Keratinocyte (primary cell): ENCODE measurements at regions not wholly inside any gene's neighbourhood (a gene's known extent, or its start where the extent isn't known, plus 50 kb on each side); places are given as distances from the start of the nearest gene placed in this dataset.

Experiments used
- DNase-seq: peaks from one replicate; pipeline ENCODE4 v3.0.0-alpha.2; 2011; ENCODE audit warnings: low read depth, missing footprints, low spot score
- FAIRE-seq: peaks from 2 replicates; lab custom pipeline; 2011; peaks lifted over from hg19 to GRCh38; lab: Jason Lieb, UNC
- H2AFZ ChIP-seq: 2 replicates; pipeline ENCODE4 v1.6.0; 2012; ENCODE audit warnings: low read length, control low read depth, inconsistent platforms; ENCODE audit not compliant: control insufficient read depth
- H3K27ac ChIP-seq: 2 replicates; pipeline ENCODE4 v1.5.1; 2011; ENCODE audit warnings: low read length; ENCODE audit not compliant: control insufficient read depth, insufficient read depth
- H3K27me3 ChIP-seq: 3 replicates; pipeline ENCODE4 v1.6.0; 2011; ENCODE audit warnings: low read length; ENCODE audit not compliant: control insufficient read depth, insufficient read depth; ENCODE audit errors: extremely low read depth
- H3K36me3 ChIP-seq, 2 experiments: 2 replicates in 1 of 2; 3 replicates in 1 of 2; pipeline ENCODE4 v1.5.1; 2011; ENCODE audit warnings: low read length in 2 of 2, mild to moderate bottlenecking in 1 of 2; ENCODE audit not compliant: control insufficient read depth in 2 of 2, insufficient read depth in 2 of 2; ENCODE audit errors: extremely low read depth in 1 of 2
- H3K4me1 ChIP-seq: 3 replicates; pipeline ENCODE4 v1.5.1; 2011; ENCODE audit warnings: low read length; ENCODE audit not compliant: control insufficient read depth, insufficient read depth; ENCODE audit errors: extremely low read depth
- H3K4me2 ChIP-seq: 3 replicates; pipeline ENCODE4 v1.6.0; 2011; ENCODE audit warnings: low read depth, low read length; ENCODE audit not compliant: control insufficient read depth, insufficient read depth; ENCODE audit errors: extremely low read depth
- H3K4me3 ChIP-seq, 3 experiments: fragments of 200-600 bp in 1 of 3; sonication (generic) in 1 of 3; 2 replicates in 2 of 3; 3 replicates in 1 of 3; pipeline ENCODE4 v1.5.1; 2011 to 2016; ENCODE audit warnings: low read length in 3 of 3, mild to moderate bottlenecking in 3 of 3, control low read depth in 2 of 3, inconsistent platforms in 1 of 3, low read depth in 1 of 3, mixed read lengths in 1 of 3, mixed run types in 1 of 3, moderate library complexity in 1 of 3; ENCODE audit not compliant: control insufficient read depth in 2 of 3, insufficient read depth in 2 of 3; ENCODE audit errors: extremely low read depth in 1 of 3
- H3K79me2 ChIP-seq: 2 replicates; pipeline ENCODE4 v1.6.0; 2012; ENCODE audit warnings: low read length; ENCODE audit not compliant: control insufficient read depth, insufficient read depth
- H3K9ac ChIP-seq: 3 replicates; pipeline ENCODE4 v1.6.0; 2011; ENCODE audit warnings: low read length; ENCODE audit not compliant: control insufficient read depth, insufficient read depth; ENCODE audit errors: extremely low read depth
- H3K9me1 ChIP-seq: 3 replicates; pipeline ENCODE4 v1.6.0; 2011; ENCODE audit warnings: low read length; ENCODE audit not compliant: control insufficient read depth, insufficient read depth; ENCODE audit errors: extremely low read depth
- H3K9me3 ChIP-seq: 2 replicates; pipeline ENCODE4 v1.5.1; 2012; ENCODE audit warnings: low read depth, low read length; ENCODE audit not compliant: control insufficient read depth
- H4K20me1 ChIP-seq: 3 replicates; pipeline ENCODE4 v1.6.0; 2011; ENCODE audit warnings: low read length; ENCODE audit not compliant: control insufficient read depth, insufficient read depth; ENCODE audit errors: extremely low read depth
- CTCF ChIP-seq, 3 experiments: IDR thresholded peaks in 1 of 3; conservative IDR thresholded peaks in 1 of 3; optimal IDR thresholded peaks in 1 of 3; 2 replicates in 2 of 3; 3 replicates in 1 of 3; pipeline versions ENCODE3 to v1.5.1; 2011; ENCODE audit warnings: low read length in 3 of 3, mild to moderate bottlenecking in 3 of 3, moderate library complexity in 2 of 3, control low read depth in 1 of 3, inconsistent platforms in 1 of 3; ENCODE audit not compliant: insufficient read depth in 2 of 3; ENCODE audit errors: extremely low read depth in 1 of 3
- EZH2 ChIP-seq: IDR thresholded peaks from one replicate; pipeline ENCODE4 v1.6.1; 2012; ENCODE audit warnings: inconsistent platforms, mild to moderate bottlenecking, low read length, moderate library complexity
- dilution Hi-C: fragments of 300-500 bp; cut with MboI; formaldehyde crosslinking; loops from one replicate; pipeline ENCODE4 v1.7.0; 2020; ENCODE audit warnings: low sequenced_read_pairs; ENCODE audit not compliant: extremely low pct_ligation_motif_present

GRCh38 chr11:16547879-16548278, 190.6 kb upstream of the C11orf58 start:
- H4K20me1 ChIP-seq: no peaks in the 10 kb centered on the region
- H3K9ac ChIP-seq: no peak overlapping the region
- TF ChIP-seq CTCF (optimal IDR thresholded peaks at IDR 0.05 in 1 of 3, IDR thresholded peaks at IDR 0.05 in 1 of 3, conservative IDR thresholded peaks at IDR 0.05 in 1 of 3; ENCODE audit: extremely low read depth in 1 of 3, insufficient read depth in 2 of 3, low read length in 3 of 3) (no peak), EZH2 (no peak)
- FAIRE-seq: no peak
- no peak overlapping the region for H3K4me2 ChIP-seq
- H3K4me1 ChIP-seq: no peaks in the 10 kb centered on the region
- H3K27ac ChIP-seq: no peak overlapping the region
- H2AFZ ChIP-seq: no peak overlapping the region
- H3K9me3 ChIP-seq: no peaks in the 10 kb centered on the region
- no peaks in the 10 kb centered on the region for H3K9me1 ChIP-seq
- DNase-seq: no peak
- no peaks in the 10 kb centered on the region for H3K36me3 ChIP-seq
- no peaks in the 10 kb centered on the region for H3K27me3 ChIP-seq
- no peaks in the 10 kb centered on the region for H3K79me2 ChIP-seq
- dilution Hi-C loops: no loop called here
- H3K4me3 ChIP-seq: no peak overlapping the region

GRCh38 chr11:16543642-16544041, 187.3 kb upstream of the SOX6 start:
- dilution Hi-C loops: no loop called here
- no peaks in the 10 kb centered on the region for H4K20me1 ChIP-seq
- no peaks in the 10 kb centered on the region for H3K79me2 ChIP-seq
- H3K9me3 ChIP-seq: no peaks in the 10 kb centered on the region
- FAIRE-seq (no peak), DNase-seq (no peak)
- no peaks in the 10 kb centered on the region for H3K9me1 ChIP-seq
- no peaks in the 10 kb centered on the region for H3K36me3 ChIP-seq
- H3K27ac ChIP-seq: no peak overlapping the region
- no peak for TF ChIP-seq CTCF (optimal IDR thresholded peaks at IDR 0.05 in 1 of 3, IDR thresholded peaks at IDR 0.05 in 1 of 3, conservative IDR thresholded peaks at IDR 0.05 in 1 of 3; ENCODE audit: extremely low read depth in 1 of 3, insufficient read depth in 2 of 3, low read length in 3 of 3)
- TF ChIP-seq EZH2: no peak
- H3K9ac ChIP-seq: no peak overlapping the region
- no peak overlapping the region for H2AFZ ChIP-seq
- no peaks in the 10 kb centered on the region for H3K27me3 ChIP-seq
- no peak overlapping the region for H3K4me3 ChIP-seq
- no peak overlapping the region for H3K4me2 ChIP-seq
- no peaks in the 10 kb centered on the region for H3K4me1 ChIP-seq
